ENCODE measurements at regions not wholly inside any gene's neighbourhood (a gene's known extent, or its start where the extent isn't known, plus 50 kb on each side); places are given as distances from the start of the nearest gene placed in this dataset.

- no peak for TF ChIP-seq CTCF (IDR thresholded peaks at IDR 0.05)
- TF ChIP-seq EZH2 (IDR thresholded peaks at IDR 0.05), result no peak
- no peak for TF ChIP-seq EZH2phosphoT487 (IDR thresholded peaks at IDR 0.05)
Observed at GRCh38 chr12:132404951-132405741, 75.8 kb upstream of the GALNT9 start.
